Tibial nerve (tissue), 4 donors: ENCODE measurements at regions not wholly inside any gene's neighbourhood (a gene's known extent, or its start where the extent isn't known, plus 50 kb on each side); places are given as distances from the start of the nearest gene placed in this dataset.

ENCODE experiments used
- DNase-seq, 2 donors: peaks; one replicate each; pipeline ENCODE4 v3.0.0-alpha.2; 2019; ENCODE audit warnings: low spot score in 2 of 2
- H3K27ac ChIP-seq, 4 donors: fragments of 200-600 bp; sonication (generic) in 3 of 4; one replicate each; pipeline ENCODE4 v1.5.1; 2017 to 2019; ENCODE audit warnings: mild to moderate bottlenecking in 1 of 4
- H3K27me3 ChIP-seq, 2 donors: fragments of 200-600 bp; sonication (generic) in 1 of 2; one replicate each; pipeline versions ENCODE4 v1.5.1 to v1.6.0; 2017 to 2019
- H3K36me3 ChIP-seq, 3 donors: fragments of 200-600 bp; sonication (generic); one replicate each; pipeline ENCODE4 v1.5.1; 2018 to 2019
- H3K4me1 ChIP-seq, 4 donors: fragments of 200-600 bp; sonication (generic) in 3 of 4; one replicate each; pipeline ENCODE4 v1.5.1; 2017 to 2019
- H3K4me3 ChIP-seq, 4 donors: fragments of 200-600 bp; sonication (generic) in 3 of 4; one replicate each; pipeline ENCODE4 v1.5.1; 2017 to 2019; ENCODE audit warnings: mild to moderate bottlenecking in 1 of 4, moderate library complexity in 1 of 4
- H3K9me3 ChIP-seq, 4 donors: fragments of 200-600 bp; sonication (generic) in 3 of 4; one replicate each; pipeline ENCODE4 v1.5.1; 2017 to 2019
- CTCF ChIP-seq, 5 experiments: fragments of 200-600 bp in 3 of 5; fragments of 450-650 bp in 2 of 5; sonication (generic) in 3 of 5; IDR thresholded peaks; one replicate each; pipeline ENCODE4 v1.5.1; 2016 to 2019; ENCODE audit warnings: antibody characterized with exemption in 5 of 5, mild to moderate bottlenecking in 3 of 5, moderate library complexity in 2 of 5
- EP300 ChIP-seq, 2 donors: sonication (generic); formaldehyde crosslinking; IDR thresholded peaks; one replicate each; pipeline ENCODE4 v1.6.1; 2017; ENCODE audit warnings: antibody characterized with exemption in 2 of 2, mild to moderate bottlenecking in 1 of 2
- POLR2A ChIP-seq, 2 donors: fragments of 450-650 bp; IDR thresholded peaks; one replicate each; pipeline ENCODE4 v1.6.1; 2017; ENCODE audit warnings: antibody characterized with exemption in 2 of 2, mild to moderate bottlenecking in 2 of 2, moderate library complexity in 2 of 2
- WGBS, 2 donors: methylation state at CpG; one replicate each; pipeline ENCODE4 v1.1.5; 2018; 5-methylcytosine and 5-hydroxymethylcytosine counted together

GRCh38 chr10:104587751-104588150 lies 53.3 kb upstream of the SORCS3 start:
- WGBS, 2 donors, result 72 to 79% methylated on average over 2 of the region's 2 CpGs
- Histone ChIP-seq H3K9me3 (no peaks in the 10 kb centered on the region), H3K4me3 (no peak overlapping the region), H3K27ac (no peak overlapping the region), H3K27me3 (no peaks in the 10 kb centered on the region), H3K4me1 (no peaks in the 10 kb centered on the region), H3K36me3 (no peaks in the 10 kb centered on the region)
- no peak for DNase-seq
- no peak for TF ChIP-seq POLR2A (IDR thresholded peaks at IDR 0.05)
- no peak for TF ChIP-seq CTCF (IDR thresholded peaks at IDR 0.05)
- no peak for TF ChIP-seq EP300 (IDR thresholded peaks at IDR 0.05)

GRCh38 chr10:104589431-104589830 lies 51.7 kb upstream of the SORCS3 start:
- Histone ChIP-seq H3K9me3 (no peaks in the 10 kb centered on the region), H3K27me3 (no peaks in the 10 kb centered on the region), H3K4me1 (no peaks in the 10 kb centered on the region), H3K27ac (no peak overlapping the region), H3K36me3 (no peaks in the 10 kb centered on the region), H3K4me3 (no peak overlapping the region)
- DNase-seq, result no peak
- TF ChIP-seq CTCF (IDR thresholded peaks at IDR 0.05) (no peak), EP300 (IDR thresholded peaks at IDR 0.05) (no peak), POLR2A (IDR thresholded peaks at IDR 0.05) (no peak)
- WGBS, 2 donors, result 68 to 74% methylated on average over 4 of the region's 4 CpGs

GRCh38 chr10:104589871-104590270 lies 51.2 kb upstream of the SORCS3 start:
- no peaks in the 10 kb centered on the region for H3K27me3 ChIP-seq
- TF ChIP-seq EP300 (IDR thresholded peaks at IDR 0.05), result no peak
- no peak for TF ChIP-seq CTCF (IDR thresholded peaks at IDR 0.05)
- TF ChIP-seq POLR2A (IDR thresholded peaks at IDR 0.05), result no peak
- DNase-seq, result no peak
- H3K4me3 ChIP-seq, result no peak overlapping the region
- no peaks in the 10 kb centered on the region for H3K9me3 ChIP-seq
- 79 to 82% methylated on average over 4 of the region's 4 CpGs for WGBS, 2 donors
- no peaks in the 10 kb centered on the region for H3K36me3 ChIP-seq
- no peaks in the 10 kb centered on the region for H3K4me1 ChIP-seq
- no peak overlapping the region for H3K27ac ChIP-seq
